ENCODE measurements at regions not wholly inside any gene's neighbourhood (a gene's known extent, or its start where the extent isn't known, plus 50 kb on each side); places are given as distances from the start of the nearest gene placed in this dataset.

DNA sequence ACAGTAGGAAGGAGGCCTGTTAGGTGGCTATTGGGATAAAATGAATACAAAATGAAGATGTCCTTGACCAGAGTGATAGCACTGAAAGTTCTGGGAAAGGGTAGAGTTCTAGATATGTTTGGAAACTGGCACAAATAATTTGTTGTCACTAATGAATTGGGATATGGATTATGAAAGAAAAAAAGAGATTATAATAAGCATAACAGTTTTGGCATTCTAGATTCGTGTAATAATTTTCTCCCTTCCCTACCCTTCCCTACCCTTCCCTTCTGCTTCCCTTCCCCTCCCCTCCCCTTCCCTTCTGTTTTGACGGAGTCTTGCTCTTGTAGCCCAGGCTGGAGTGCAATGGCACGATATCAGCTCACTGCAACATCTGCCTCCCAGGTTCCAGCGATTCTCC lies 271.0 kb upstream of the PRR20A start:
- TF ChIP-seq PHF8 (conservative IDR thresholded peaks at IDR 0.05; ENCODE audit: low read depth, low read length) (no peak), JUND (IDR thresholded peaks at IDR 0.05; ENCODE audit: low read length) (no peak), POLR2AphosphoS5 (IDR thresholded peaks at IDR 0.05; ENCODE audit: low read depth, low read length) (no peak), EZH2 (IDR thresholded peaks at IDR 0.05; ENCODE audit: low read depth, low read length, severe bottlenecking) (no peak), MAX (IDR thresholded peaks at IDR 0.05) (no peak)
- TF ChIP-seq, protein P1, sequence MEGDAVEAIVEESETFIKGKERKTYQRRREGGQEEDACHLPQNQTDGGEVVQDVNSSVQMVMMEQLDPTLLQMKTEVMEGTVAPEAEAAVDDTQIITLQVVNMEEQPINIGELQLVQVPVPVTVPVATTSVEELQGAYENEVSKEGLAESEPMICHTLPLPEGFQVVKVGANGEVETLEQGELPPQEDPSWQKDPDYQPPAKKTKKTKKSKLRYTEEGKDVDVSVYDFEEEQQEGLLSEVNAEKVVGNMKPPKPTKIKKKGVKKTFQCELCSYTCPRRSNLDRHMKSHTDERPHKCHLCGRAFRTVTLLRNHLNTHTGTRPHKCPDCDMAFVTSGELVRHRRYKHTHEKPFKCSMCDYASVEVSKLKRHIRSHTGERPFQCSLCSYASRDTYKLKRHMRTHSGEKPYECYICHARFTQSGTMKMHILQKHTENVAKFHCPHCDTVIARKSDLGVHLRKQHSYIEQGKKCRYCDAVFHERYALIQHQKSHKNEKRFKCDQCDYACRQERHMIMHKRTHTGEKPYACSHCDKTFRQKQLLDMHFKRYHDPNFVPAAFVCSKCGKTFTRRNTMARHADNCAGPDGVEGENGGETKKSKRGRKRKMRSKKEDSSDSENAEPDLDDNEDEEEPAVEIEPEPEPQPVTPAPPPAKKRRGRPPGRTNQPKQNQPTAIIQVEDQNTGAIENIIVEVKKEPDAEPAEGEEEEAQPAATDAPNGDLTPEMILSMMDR (IDR thresholded peaks at IDR 0.05; ENCODE audit: control extremely low read depth in 1 of 3, insufficient read depth in 1 of 3, low read depth in 1 of 3, low read length in 3 of 3): no peak

All from H1 (cell line).